HG03196 (cell line): ENCODE measurements at regions not wholly inside any gene's neighbourhood (a gene's known extent, or its start where the extent isn't known, plus 50 kb on each side); places are given as distances from the start of the nearest gene placed in this dataset.

ENCODE experiments used
- ATAC-seq: cut with Tn5 transposase; IDR thresholded peaks from one replicate; pipeline ENCODE4 v1.9.1; 2021; ENCODE audit not compliant: unreplicated experiment

GRCh38 chr13:69579351-69579750 is 528.3 kb upstream of the ATXN8OS start:
- ATAC-seq: no peak

DNA sequence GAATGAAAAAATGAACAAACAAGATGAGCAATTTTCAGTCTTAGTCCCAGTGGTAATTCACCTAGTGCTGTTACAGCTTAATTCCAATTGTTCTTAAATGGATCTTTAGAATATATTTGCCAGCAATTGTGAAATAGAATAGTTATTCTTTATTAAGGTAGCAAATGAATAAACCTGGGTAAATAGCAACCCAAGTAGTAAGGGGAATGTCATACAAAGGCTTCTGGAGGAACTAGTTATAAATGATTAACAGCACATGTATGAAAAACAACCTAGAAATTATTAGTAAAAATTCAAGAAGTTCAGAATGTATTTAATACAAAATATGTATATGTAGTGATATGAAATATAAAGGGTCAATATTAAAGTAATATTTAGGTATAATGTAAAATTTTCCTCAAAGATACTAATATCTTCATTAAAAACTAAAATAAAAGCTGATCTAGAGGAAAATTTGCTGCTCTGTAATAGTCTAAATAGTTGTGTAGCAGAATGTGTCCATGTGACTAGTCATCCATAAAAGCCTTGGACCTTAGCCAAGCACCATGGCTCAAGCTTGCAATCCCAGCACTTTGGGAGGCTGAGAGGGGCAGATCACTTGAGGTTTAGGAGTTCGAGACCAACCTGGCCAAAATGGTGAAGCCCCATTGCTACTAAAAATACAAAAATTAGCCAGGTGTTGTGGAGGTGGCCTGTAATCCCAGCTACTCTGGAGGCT is 535.9 kb upstream of the ATXN8OS start:
- no peak for ATAC-seq

DNA sequence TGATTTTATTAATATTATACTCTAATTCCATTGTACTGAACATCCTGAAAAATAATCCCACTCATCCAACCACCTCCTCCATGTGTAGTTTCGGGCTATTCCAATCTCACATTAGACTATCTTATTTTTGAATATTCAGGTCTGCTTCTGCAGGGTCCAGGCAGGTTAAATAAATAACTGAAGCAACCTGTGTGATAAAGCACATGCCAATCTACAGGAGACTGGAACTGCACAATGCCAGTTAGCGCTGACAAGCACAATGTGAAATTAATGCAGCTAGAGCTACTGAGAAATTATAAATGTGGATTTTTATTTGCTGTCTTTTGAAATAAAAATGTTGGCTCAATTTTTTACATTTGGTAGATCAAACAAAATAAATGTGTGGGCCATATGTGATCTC is 540.1 kb upstream of the ATXN8OS start:
- ATAC-seq: no peak

GRCh38 chr13:69566104-69566716 is 541.4 kb upstream of the ATXN8OS start:
- no peak for ATAC-seq

GRCh38 chr13:69565334-69565733 is 542.3 kb upstream of the ATXN8OS start:
- peak; percentile 67 for ATAC-seq

GRCh38 chr13:69556540-69557196 is 551.0 kb upstream of the ATXN8OS start:
- ATAC-seq: no peak

DNA sequence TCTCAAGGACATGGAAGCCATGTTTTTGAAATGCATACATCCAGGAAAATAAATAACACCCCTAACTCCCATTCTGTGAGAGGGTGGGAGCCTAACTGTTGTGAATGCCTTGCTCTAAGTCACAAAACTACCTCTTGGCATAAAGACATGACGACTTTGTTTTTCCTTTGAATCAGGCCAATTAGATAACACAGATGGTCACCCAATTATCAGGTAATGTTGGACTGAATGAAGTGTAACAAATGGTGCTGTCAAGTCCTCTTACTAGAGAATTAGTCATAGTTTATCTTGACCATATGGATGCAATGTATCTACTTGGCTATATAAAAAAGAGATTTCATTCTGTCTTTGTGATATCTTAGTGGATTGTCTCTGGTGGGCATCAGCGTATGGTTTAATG is 553.6 kb upstream of the ATXN8OS start:
- ATAC-seq: no peak

- no peak for ATAC-seq
Observed at GRCh38 chr13:69551193-69551592, 556.4 kb upstream of the ATXN8OS start.

GRCh38 chr13:69547780-69548179 is 559.8 kb upstream of the ATXN8OS start:
- no peak for ATAC-seq

DNA sequence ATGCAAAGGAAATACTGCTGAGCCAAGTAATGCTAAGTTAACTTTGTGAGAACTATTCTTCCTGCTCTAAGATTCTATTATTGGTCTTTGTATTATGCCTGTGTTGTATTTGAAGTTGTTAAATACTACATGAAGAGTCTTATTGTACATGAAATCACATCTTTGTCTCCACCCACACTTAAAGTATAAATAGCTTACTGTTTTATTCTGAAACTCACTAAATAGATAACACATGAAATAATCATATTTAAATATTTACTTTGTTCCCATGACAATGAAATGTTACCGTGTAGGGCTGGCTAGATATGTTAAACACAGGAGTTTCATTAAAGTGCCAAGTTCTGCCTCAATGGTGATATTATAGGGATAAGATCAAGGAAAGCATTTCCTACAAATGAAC is 562.1 kb upstream of the ATXN8OS start:
- ATAC-seq: no peak

DNA sequence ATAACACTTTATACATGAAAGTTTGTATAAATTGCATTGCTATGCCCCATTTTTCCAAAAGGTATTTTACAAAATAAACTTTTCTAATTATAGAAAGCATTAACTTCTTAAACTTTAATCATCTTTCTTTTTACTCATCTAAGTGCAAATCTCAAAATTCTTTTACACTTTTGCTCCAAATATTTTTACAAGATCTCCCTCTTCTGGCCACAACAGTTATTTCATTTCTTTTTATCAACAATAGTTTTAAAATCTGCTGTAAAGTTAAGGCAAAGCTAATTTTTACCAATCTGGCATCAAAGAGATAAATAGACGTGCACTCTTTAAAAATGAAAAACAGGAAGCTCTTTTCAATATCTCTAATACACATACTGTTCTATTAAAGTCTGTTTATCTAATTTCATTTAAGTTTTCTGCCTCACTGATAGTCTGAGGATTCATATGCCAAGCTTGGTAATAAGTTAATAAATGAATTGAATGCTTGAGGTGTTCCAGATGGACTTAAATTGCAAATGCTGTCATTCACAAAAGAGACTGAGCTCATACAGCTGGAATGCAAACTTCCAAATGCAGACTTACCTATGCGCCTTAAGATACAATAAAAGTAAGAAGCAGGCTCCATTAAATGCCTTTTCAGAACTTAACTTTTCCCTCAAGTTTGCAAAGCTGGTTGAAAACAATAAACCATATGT is 583.0 kb upstream of the ATXN8OS start:
- ATAC-seq: no peak

DNA sequence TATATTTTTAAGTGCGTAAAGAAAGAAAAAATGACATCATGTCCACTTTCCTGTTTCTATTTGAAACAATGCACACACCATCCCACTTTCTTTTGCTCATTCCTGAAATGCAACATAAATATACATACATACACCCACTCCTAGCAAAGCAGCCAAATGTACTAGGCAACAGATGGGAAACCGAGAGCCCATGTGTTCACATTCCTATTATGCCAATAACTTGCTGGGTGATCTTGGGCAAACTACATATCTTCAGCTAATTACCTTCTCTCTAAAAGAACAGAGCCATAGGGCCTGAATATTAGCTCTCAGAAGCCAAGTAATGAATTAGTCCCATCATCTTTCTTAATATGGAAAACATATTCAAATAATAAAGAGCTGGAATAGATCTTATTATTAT is 610.6 kb upstream of the ATXN8OS start:
- no peak for ATAC-seq

GRCh38 chr13:69495096-69495495 is 612.5 kb upstream of the ATXN8OS start:
- ATAC-seq: no peak

DNA sequence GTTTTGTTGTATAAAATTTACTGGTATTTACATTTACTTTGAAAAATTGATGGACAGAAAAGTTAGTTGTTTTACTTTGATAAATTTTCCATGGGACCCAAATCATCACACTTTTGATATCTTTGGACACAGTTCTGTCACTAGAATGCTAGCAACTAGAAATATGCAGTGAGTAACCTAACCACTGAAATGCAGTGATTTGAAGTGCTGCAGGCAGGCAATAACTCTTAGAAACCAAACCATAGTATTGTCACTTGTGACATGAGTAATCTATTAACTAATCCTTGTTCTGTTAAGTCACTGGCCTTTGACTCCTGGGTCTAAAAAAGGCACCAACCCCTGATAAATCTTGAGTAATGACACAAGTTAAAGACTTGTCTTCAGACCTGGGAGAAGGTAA is 620.0 kb upstream of the ATXN8OS start:
- no peak for ATAC-seq

- ATAC-seq: no peak
Observed at GRCh38 chr13:69485991-69486592, 621.5 kb upstream of the ATXN8OS start.

GRCh38 chr13:69477451-69477850 is 630.2 kb upstream of the ATXN8OS start:
- no peak for ATAC-seq

- ATAC-seq: no peak
Observed at GRCh38 chr13:69474011-69474685, 633.5 kb upstream of the ATXN8OS start.

DNA sequence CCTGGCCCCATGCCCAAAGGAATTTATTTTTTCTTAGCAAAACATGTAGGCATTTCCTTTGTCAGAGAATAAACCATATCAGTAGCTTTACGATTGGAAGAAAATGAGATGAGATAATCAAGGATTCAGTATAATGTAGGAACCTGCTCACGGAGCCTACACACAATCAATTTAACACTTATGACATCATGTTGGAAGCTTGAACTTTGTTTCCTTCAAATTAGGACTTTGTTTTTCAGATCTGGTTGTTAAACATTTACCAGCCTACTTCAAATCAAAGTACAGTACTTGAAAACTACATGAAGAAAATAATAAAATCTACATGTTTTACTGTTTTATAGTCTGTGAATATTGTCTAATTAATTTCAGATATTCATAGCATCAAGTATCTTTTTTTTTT is 639.0 kb upstream of the ATXN8OS start:
- no peak for ATAC-seq

GRCh38 chr13:69461397-69461796 is 646.2 kb upstream of the ATXN8OS start:
- ATAC-seq: no peak

- no peak for ATAC-seq
Observed at GRCh38 chr13:69459346-69459745, 648.3 kb upstream of the ATXN8OS start.

DNA sequence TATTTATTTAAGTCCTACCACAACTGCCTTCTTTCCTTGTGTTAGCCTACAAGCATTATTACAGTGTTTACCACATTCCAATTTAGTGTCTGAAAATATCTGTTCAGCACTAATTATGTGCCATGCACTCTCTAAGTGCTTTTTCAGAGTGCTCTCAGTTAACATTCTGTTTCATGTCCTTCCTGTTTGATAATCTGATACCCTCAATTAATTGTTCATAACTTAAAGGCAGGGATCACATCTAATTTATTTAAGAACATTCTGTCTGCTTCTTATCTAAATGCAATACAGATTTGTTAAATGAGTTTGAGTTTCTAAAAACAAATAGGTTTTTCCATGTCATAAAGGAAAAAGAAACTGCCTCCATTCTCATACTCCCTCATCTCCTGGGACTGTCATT is 649.6 kb upstream of the ATXN8OS start:
- ATAC-seq: no peak
